SK-N-SH (cell line): ENCODE measurements at regions not wholly inside any gene's neighbourhood (a gene's known extent, or its start where the extent isn't known, plus 50 kb on each side); places are given as distances from the start of the nearest gene placed in this dataset.

Experiments used
- CTCF ChIA-PET: fragments of 300-600, 350-600 bp; formaldehyde crosslinking; extraction: SDS; loops from one replicate; lab custom pipeline; 2021; lab: Yijun Ruan, JAX
- POLR2A ChIA-PET: fragments of 350-600 bp; sonication (Branson Sonifier 250); formaldehyde crosslinking; extraction: SDS; loops from one replicate; lab custom pipeline; 2020; ENCODE audit warnings: antibody characterized with exemption, inconsistent platforms; lab: Yijun Ruan, JAX
- DNase-seq: peaks from one replicate; pipeline ENCODE4 v3.0.0; 2012
- H2AFZ ChIP-seq: fragments of 200-600 bp; sonication (generic); 2 replicates; pipeline ENCODE4 v1.8.1; 2016; ENCODE audit warnings: antibody characterized with exemption, mild to moderate bottlenecking, low read depth
- H3F3A ChIP-seq: fragments of 200-600 bp; sonication (generic); replicated peaks from 2 replicates; pipeline ENCODE3; 2016; ENCODE audit warnings: antibody characterized with exemption, mild to moderate bottlenecking; ENCODE audit not compliant: insufficient read depth
- H3K27ac ChIP-seq, 2 experiments: fragments of 200-500 bp in 1 of 2; fragments of 200-600 bp in 1 of 2; sonication (Bioruptor generic) in 1 of 2; sonication (generic), shearing (Covaris generic) in 1 of 2; 2 replicates each; pipeline versions ENCODE4 v1.5.1 to v1.6.1; 2014 to 2016; ENCODE audit warnings: low read depth in 2 of 2, inconsistent platforms in 1 of 2, low read length in 1 of 2, mild to moderate bottlenecking in 1 of 2, mixed read lengths in 1 of 2
- H3K27me3 ChIP-seq: fragments of 200-600 bp; sonication (generic), shearing (Covaris generic); 2 replicates; pipeline ENCODE4 v1.6.1; 2016; ENCODE audit warnings: mixed run types; ENCODE audit not compliant: insufficient read depth
- H3K36me3 ChIP-seq, 2 experiments: fragments of 200-500 bp in 1 of 2; fragments of 200-600 bp in 1 of 2; sonication (Bioruptor generic) in 1 of 2; sonication (generic) in 1 of 2; replicated peaks in 1 of 2; 2 replicates each; pipeline versions ENCODE3 to v1.5.1; 2014 to 2016; ENCODE audit warnings: low read length in 1 of 2, mild to moderate bottlenecking in 1 of 2; ENCODE audit not compliant: insufficient read depth in 2 of 2, control insufficient read depth in 1 of 2
- H3K4me1 ChIP-seq, 2 experiments: fragments of 200-500 bp in 1 of 2; fragments of 200-600 bp in 1 of 2; sonication (Bioruptor generic) in 1 of 2; sonication (generic), shearing (Covaris generic) in 1 of 2; 2 replicates each; pipeline versions ENCODE4 v1.5.1 to v1.6.1; 2014 to 2016; ENCODE audit warnings: low read depth in 1 of 2, low read length in 1 of 2, mixed run types in 1 of 2; ENCODE audit not compliant: insufficient read depth in 2 of 2, control insufficient read depth in 1 of 2
- H3K4me2 ChIP-seq: fragments of 200-600 bp; sonication (generic), shearing (Covaris generic); 2 replicates; pipeline ENCODE4 v1.6.1; 2017; ENCODE audit warnings: mixed run types
- H3K4me3 ChIP-seq, 2 experiments: fragments of 200-500 bp in 1 of 2; fragments of 200-600 bp in 1 of 2; sonication (Bioruptor generic) in 1 of 2; sonication (generic), shearing (Covaris generic) in 1 of 2; 2 replicates each; pipeline versions ENCODE4 v1.5.1 to v1.8.1; 2014 to 2016; ENCODE audit warnings: low read depth in 2 of 2, inconsistent platforms in 1 of 2, low read length in 1 of 2, mild to moderate bottlenecking in 1 of 2, mixed read lengths in 1 of 2, moderate library complexity in 1 of 2
- H3K79me2 ChIP-seq: fragments of 200-600 bp; sonication (generic); 2 replicates; pipeline ENCODE4 v1.8.1; 2017; ENCODE audit warnings: mild to moderate bottlenecking; ENCODE audit not compliant: insufficient read depth
- H3K9ac ChIP-seq: fragments of 200-600 bp; sonication (generic); 2 replicates; pipeline ENCODE4 v1.6.1; 2017; ENCODE audit warnings: mixed run types
- H3K9me2 ChIP-seq: fragments of 200-600 bp; sonication (generic); 2 replicates; pipeline ENCODE4 v1.6.1; 2017; ENCODE audit warnings: mixed run types
- H3K9me3 ChIP-seq: fragments of 200-600 bp; sonication (generic); 2 replicates; pipeline ENCODE4 v1.6.1; 2017; ENCODE audit warnings: mixed run types, mild to moderate bottlenecking, moderate library complexity
- H4K20me1 ChIP-seq: fragments of 200-600 bp; sonication (generic); 2 replicates; pipeline ENCODE4 v1.6.1; 2017; ENCODE audit warnings: mild to moderate bottlenecking, mixed run types; ENCODE audit not compliant: insufficient read depth
- CHD2 ChIP-seq: fragments of 150-350 bp; IDR thresholded peaks from 2 replicates; pipeline ENCODE4 v1.6.1; 2018; ENCODE audit warnings: low read length; ENCODE audit not compliant: partially characterized antibody
- CTCF ChIP-seq: fragments of 200-600 bp; sonication (generic); IDR thresholded peaks from 2 replicates; pipeline ENCODE4 v1.6.1; 2017; ENCODE audit warnings: antibody characterized with exemption, mild to moderate bottlenecking, moderate library complexity
- EP300 ChIP-seq, 2 experiments: IDR thresholded peaks; 2 replicates each; pipeline versions ENCODE4 v1.4.0 to v1.6.1; 2012; ENCODE audit warnings: borderline replicate concordance in 1 of 2, low read depth in 1 of 2, low read length in 1 of 2
- FOXJ3 ChIP-seq: sonication (generic); formaldehyde crosslinking; IDR thresholded peaks from 2 replicates; pipeline ENCODE4 v1.5.1; 2020; ENCODE audit warnings: mild to moderate bottlenecking, missing genetic modification reagents
- FOXM1 ChIP-seq: IDR thresholded peaks from 2 replicates; pipeline ENCODE4 v1.4.0; 2012; ENCODE audit warnings: low read depth, mild to moderate bottlenecking
- JUND ChIP-seq: IDR thresholded peaks from 2 replicates; pipeline ENCODE4 v1.4.0; 2012
- MEF2A ChIP-seq: IDR thresholded peaks from 2 replicates; pipeline ENCODE4 v1.4.0; 2012; ENCODE audit warnings: low read depth, borderline replicate concordance
- NFIC ChIP-seq: IDR thresholded peaks from 2 replicates; pipeline ENCODE4 v1.4.0; 2012; ENCODE audit warnings: borderline replicate concordance
- NRF1 ChIP-seq: IDR thresholded peaks from 2 replicates; pipeline ENCODE4 v1.6.1; 2012; ENCODE audit warnings: low read depth, mild to moderate bottlenecking, low read length
- PBX3 ChIP-seq: IDR thresholded peaks from 2 replicates; pipeline ENCODE4; 2012
- POLR2AphosphoS5 ChIP-seq: IDR thresholded peaks from 2 replicates; pipeline ENCODE4 v1.6.1; 2012; ENCODE audit warnings: low read depth, low read length
- RAD21 ChIP-seq: IDR thresholded peaks from 2 replicates; pipeline ENCODE4 v1.6.1; 2012; ENCODE audit warnings: mild to moderate bottlenecking, low read length
- RCOR1 ChIP-seq: fragments of 150-350 bp; IDR thresholded peaks from 2 replicates; pipeline ENCODE4 v1.6.1; 2017; ENCODE audit warnings: antibody characterized with exemption, low read length
- RFX5 ChIP-seq: IDR thresholded peaks from 2 replicates; pipeline ENCODE4 v1.6.1; 2012; ENCODE audit warnings: mild to moderate bottlenecking, improper control_type of control experiment, low read length
- TCF12 ChIP-seq: IDR thresholded peaks from 2 replicates; pipeline ENCODE4 v1.4.0; 2012
- WGBS: methylation state at CpG from one replicate; pipeline ENCODE4 v1.1.6; 2017; ENCODE audit warnings: low lambda C conversion rate; 5-methylcytosine and 5-hydroxymethylcytosine counted together
- TF ChIP-seq, protein P1 (sequence below): fragments of 150-350 bp; IDR thresholded peaks from 2 replicates; pipeline ENCODE4 v1.6.1; 2016; ENCODE audit warnings: mild to moderate bottlenecking, low read depth, low read length
- TF ChIP-seq, protein P2 (sequence below): fragments of 150-350 bp; IDR thresholded peaks from 2 replicates; pipeline ENCODE4 v1.6.1; 2017; ENCODE audit warnings: antibody characterized with exemption, low read length, low read depth, borderline replicate concordance

DNA sequence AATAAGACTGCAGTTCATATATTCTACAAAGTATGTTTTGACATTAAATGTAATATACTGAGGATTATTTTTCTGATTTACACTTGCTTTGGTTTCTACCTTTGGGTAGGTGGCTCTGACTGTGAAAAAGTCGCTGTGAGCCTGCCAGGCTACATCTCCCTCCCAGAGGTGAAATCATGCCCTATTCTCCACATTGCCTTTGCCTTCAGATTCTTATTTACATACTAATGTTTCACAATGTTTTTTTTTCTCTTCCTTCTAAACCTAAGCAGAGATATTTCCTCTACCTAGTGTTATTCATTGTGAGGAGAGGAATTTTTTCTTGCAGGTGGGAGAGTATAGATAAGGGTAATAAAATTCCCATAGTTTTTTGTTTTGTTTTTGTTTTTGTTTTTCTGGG, 111.5 kb upstream of the ANTXRL start:
- peaks cover 4% of the 10 kb centered on the region; the same call in 1 of the 2 replicates for H3K9me2 ChIP-seq
- no peaks in the 10 kb centered on the region for H3K36me3 ChIP-seq
- H3K9me3 ChIP-seq, result peaks cover 4% of the 10 kb centered on the region; the same call in 1 of the 2 replicates
- H4K20me1 ChIP-seq, result no peaks in the 10 kb centered on the region
- H3K4me2 ChIP-seq, result no peak overlapping the region
- no peaks in the 10 kb centered on the region; a peak in 1 of 4 replicates for H3K4me1 ChIP-seq
- no peak overlapping the region for H3K9ac ChIP-seq
- TF ChIP-seq JUND, result no peak
- no peak for TF ChIP-seq CHD2
- no peak for TF ChIP-seq RCOR1
- TF ChIP-seq RAD21, result no peak
- no peak for TF ChIP-seq FOXM1
- TF ChIP-seq NFIC, result no peak
- no peak for TF ChIP-seq EP300 (IDR thresholded peaks at IDR 0.05; ENCODE audit: borderline replicate concordance in 1 of 2, low read depth in 1 of 2, low read length in 1 of 2)
- TF ChIP-seq, protein P1, sequence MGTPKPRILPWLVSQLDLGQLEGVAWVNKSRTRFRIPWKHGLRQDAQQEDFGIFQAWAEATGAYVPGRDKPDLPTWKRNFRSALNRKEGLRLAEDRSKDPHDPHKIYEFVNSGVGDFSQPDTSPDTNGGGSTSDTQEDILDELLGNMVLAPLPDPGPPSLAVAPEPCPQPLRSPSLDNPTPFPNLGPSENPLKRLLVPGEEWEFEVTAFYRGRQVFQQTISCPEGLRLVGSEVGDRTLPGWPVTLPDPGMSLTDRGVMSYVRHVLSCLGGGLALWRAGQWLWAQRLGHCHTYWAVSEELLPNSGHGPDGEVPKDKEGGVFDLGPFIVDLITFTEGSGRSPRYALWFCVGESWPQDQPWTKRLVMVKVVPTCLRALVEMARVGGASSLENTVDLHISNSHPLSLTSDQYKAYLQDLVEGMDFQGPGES, result no peak
- TF ChIP-seq PBX3, result no peak
- TF ChIP-seq MEF2A, result no peak
- no peak for TF ChIP-seq RFX5
- TF ChIP-seq POLR2AphosphoS5, result no peak
- no peak for TF ChIP-seq NRF1
- TF ChIP-seq CTCF, result no peak
- TF ChIP-seq FOXJ3 (CRISPR knock-in tag), result no peak
- TF ChIP-seq, protein P2, sequence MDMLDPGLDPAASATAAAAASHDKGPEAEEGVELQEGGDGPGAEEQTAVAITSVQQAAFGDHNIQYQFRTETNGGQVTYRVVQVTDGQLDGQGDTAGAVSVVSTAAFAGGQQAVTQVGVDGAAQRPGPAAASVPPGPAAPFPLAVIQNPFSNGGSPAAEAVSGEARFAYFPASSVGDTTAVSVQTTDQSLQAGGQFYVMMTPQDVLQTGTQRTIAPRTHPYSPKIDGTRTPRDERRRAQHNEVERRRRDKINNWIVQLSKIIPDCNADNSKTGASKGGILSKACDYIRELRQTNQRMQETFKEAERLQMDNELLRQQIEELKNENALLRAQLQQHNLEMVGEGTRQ, result no peak
- no peak for TF ChIP-seq TCF12
- TF ChIP-seq, all 33 proteins: peak for 0
- Histone ChIP-seq H2AFZ (no peak overlapping the region), H3K4me3 (no peak overlapping the region), H3F3A (no peaks in the 10 kb centered on the region), H3K27me3 (no peaks in the 10 kb centered on the region), H3K79me2 (no peaks in the 10 kb centered on the region), H3K27ac (no peak overlapping the region)
- POLR2A ChIA-PET, result no interaction called here
- 19% methylated on average over 1 of the region's 1 CpG for WGBS
- DNase-seq, result no peak
- CTCF ChIA-PET, result no interaction called here
